ENCODE measurements at regions not wholly inside any gene's neighbourhood (a gene's known extent, or its start where the extent isn't known, plus 50 kb on each side); places are given as distances from the start of the nearest gene placed in this dataset.

GRCh38 chr7:17659126-17659525, 281.2 kb downstream of the SNX13 start:
- DNase-seq: no peak

- DNase-seq: no peak
Observed at GRCh38 chr7:17660116-17660515, 280.2 kb downstream of the SNX13 start.

GRCh38 chr7:17661982-17662585, 278.2 kb downstream of the SNX13 start:
- no peak for DNase-seq

- no peak for DNase-seq
Observed at GRCh38 chr7:17663061-17663675, 277.1 kb downstream of the SNX13 start.

GRCh38 chr7:17665029-17665428, 275.3 kb downstream of the SNX13 start:
- no peak for DNase-seq

- DNase-seq: no peak
Observed at GRCh38 chr7:17668122-17668521, 272.2 kb downstream of the SNX13 start.

GRCh38 chr7:17669204-17669603, 271.1 kb downstream of the SNX13 start:
- DNase-seq: no peak

GRCh38 chr7:17671956-17672355, 268.3 kb downstream of the SNX13 start:
- no peak for DNase-seq

GRCh38 chr7:17672783-17673182, 267.5 kb downstream of the SNX13 start:
- no peak for DNase-seq

- no peak for DNase-seq
Observed at GRCh38 chr7:17674166-17674942, 265.9 kb downstream of the SNX13 start.

- DNase-seq: no peak
Observed at GRCh38 chr7:17674943-17675608, 265.2 kb downstream of the SNX13 start.

- DNase-seq: no peak
Observed at GRCh38 chr7:17677408-17677807, 262.9 kb downstream of the SNX13 start.

- no peak for DNase-seq
Observed at GRCh38 chr7:17678896-17679295, 261.4 kb downstream of the SNX13 start.

- no peak for DNase-seq
Observed at GRCh38 chr7:17679458-17679857, 260.8 kb downstream of the SNX13 start.

GRCh38 chr7:17680026-17680425, 260.3 kb downstream of the SNX13 start:
- DNase-seq: peak; percentile 54

GRCh38 chr7:17680943-17681351, 259.3 kb downstream of the SNX13 start:
- no peak for DNase-seq

GRCh38 chr7:17681965-17682364, 258.3 kb downstream of the SNX13 start:
- DNase-seq: no peak

- no peak for DNase-seq
Observed at GRCh38 chr7:17682586-17682985, 257.7 kb downstream of the SNX13 start.

GRCh38 chr7:17685141-17685540, 255.2 kb downstream of the SNX13 start:
- DNase-seq: no peak

- DNase-seq: no peak
Observed at GRCh38 chr7:17687361-17687760, 252.9 kb downstream of the SNX13 start.

GRCh38 chr7:17689361-17689902, 250.9 kb downstream of the SNX13 start:
- DNase-seq: no peak

GRCh38 chr7:17690030-17690429, 250.3 kb downstream of the SNX13 start:
- DNase-seq: peak; percentile 28

GRCh38 chr7:17696422-17696821, 243.9 kb downstream of the SNX13 start:
- DNase-seq: no peak

Measured in CD4-positive, alpha-beta T cell treated with Interleukin-15 for 1 hour (primary cell).